ENCODE measurements at regions not wholly inside any gene's neighbourhood (a gene's known extent, or its start where the extent isn't known, plus 50 kb on each side); places are given as distances from the start of the nearest gene placed in this dataset.

DNA sequence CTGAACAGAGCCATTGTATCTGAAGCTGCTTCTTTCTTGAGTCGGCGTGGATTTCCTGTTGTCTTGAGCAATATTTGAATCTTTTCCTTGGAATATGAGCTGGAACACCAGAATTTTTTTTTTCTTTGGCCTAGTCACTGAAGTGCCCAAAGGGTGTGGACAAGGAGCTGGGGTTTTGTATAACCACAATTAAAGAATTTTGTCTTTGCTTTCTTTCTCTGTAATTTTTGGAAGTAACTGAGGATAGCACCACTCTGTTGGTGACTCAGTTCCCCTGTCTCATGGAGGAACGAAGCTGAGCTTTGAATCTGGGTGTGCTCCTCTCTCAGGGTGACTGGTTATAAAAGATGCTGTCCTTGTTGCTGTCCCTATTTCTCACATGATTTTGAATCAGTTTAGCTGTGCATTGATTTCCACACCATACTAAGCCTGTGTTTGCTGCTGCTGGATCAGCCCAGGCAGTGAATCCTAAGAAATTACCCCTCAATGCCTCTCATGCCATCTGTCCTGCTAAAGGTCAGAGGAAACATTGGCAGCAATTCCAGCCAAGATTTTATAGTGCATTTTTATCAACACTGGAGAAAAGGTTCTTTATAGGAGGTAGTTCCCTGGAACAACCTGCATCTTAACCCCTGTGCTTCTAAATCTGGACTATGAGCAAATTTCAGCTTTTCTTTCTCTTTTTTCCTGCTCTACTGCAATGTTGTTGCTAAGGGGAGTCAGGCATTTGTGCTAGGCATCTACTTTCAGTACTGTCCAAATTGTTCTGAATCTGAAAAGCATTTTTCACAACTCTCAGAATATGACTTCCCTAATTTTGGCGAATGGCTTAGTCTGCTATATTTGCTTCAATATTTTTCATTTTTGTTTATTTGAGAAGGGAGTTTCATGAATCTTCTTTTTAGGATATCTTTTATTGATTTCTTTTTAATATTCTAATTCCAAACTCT, 540.8 kb downstream of the SOX6 start:
- WGBS, 4 donors, result 64 to 78% (median 69%) methylated on average over 4 of the region's 4 CpGs
- H3K9me3 ChIP-seq, result peaks cover 0 to 14% (median 0%) of the 10 kb centered on the region in 12 donors
- H3K36me3 ChIP-seq, result no peaks in the 10 kb centered on the region
- ATAC-seq (peak in 1 of 4 donors; percentile 30), DNase-seq (no peak)
- no peaks in the 10 kb centered on the region for H3K27me3 ChIP-seq
- H3K4me1 ChIP-seq, result peaks cover 0 to 54% (median 45%) of the 10 kb centered on the region in 12 donors
- H3K27ac ChIP-seq, result peak overlapping the region in 9 of 12 donors; percentile 6 to 79 (median 31)
- no peak overlapping the region for H3K4me3 ChIP-seq
- intact Hi-C loops (cut with DNase I), result loop anchor here in 9 of 10 donors (2.0 to 10.0 kb wide), 10 partner anchors 43 to 792 kb away; no protein-coding TSS in a partner anchor
- TF ChIP-seq POLR2A (IDR thresholded peaks at IDR 0.05), result no peak
- TF ChIP-seq, protein P1, sequence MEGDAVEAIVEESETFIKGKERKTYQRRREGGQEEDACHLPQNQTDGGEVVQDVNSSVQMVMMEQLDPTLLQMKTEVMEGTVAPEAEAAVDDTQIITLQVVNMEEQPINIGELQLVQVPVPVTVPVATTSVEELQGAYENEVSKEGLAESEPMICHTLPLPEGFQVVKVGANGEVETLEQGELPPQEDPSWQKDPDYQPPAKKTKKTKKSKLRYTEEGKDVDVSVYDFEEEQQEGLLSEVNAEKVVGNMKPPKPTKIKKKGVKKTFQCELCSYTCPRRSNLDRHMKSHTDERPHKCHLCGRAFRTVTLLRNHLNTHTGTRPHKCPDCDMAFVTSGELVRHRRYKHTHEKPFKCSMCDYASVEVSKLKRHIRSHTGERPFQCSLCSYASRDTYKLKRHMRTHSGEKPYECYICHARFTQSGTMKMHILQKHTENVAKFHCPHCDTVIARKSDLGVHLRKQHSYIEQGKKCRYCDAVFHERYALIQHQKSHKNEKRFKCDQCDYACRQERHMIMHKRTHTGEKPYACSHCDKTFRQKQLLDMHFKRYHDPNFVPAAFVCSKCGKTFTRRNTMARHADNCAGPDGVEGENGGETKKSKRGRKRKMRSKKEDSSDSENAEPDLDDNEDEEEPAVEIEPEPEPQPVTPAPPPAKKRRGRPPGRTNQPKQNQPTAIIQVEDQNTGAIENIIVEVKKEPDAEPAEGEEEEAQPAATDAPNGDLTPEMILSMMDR (IDR thresholded peaks at IDR 0.05), result no peak

DNA sequence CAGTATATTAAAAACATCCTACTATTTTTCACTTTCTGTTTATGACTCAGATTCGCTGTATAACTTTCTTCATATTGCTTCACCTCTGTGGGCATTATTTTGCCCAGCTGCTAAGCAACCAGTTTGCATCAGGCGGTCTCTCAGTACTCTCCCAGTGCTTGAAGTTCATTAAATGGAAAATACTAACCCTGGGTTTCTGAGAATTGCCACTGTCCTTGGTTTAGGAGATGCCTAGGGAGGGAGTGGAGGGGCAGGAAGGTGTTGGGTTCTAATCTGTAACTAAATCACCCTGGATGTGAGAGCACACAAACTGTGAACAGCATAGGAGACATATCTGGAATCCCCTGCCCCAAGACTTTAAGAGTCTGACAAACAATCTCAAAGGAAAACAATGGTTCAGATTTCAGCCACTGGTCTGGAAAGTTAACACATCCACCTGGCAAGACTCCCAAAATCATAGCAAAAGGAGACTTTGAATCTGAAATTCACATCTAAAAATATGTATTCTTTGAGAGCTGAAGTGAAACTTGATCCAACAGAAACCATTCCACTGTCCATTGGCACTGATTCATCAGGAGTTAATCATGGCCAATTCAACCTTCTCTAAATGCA, 540.0 kb downstream of the SOX6 start:
- intact Hi-C loops (cut with DNase I), result loop anchor here in 9 of 10 donors (2.0 to 10.0 kb wide), 10 partner anchors 44 to 791 kb away; no protein-coding TSS in a partner anchor
- H3K36me3 ChIP-seq, result no peaks in the 10 kb centered on the region
- 43 to 58% (median 50%) methylated on average over 2 of the region's 2 CpGs for WGBS, 4 donors

DNA sequence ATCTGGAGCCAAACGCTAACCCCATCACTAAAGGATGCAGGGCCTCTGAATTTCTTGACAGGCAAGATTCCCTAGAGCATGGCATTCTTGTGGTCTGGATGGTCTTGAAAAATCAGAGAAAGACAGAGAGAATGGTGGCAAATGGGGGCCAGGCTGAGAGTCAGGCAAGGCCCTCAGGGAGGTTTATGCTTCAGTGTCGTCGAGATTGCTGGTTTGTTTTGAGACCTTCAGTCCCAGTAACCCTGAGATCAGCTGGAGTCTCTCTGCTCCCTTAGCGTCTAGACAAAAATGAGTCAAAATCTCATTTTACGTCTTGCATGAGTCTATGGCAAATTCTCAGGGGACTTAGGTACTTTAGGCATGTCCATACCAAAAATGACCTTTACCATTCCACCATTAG, 539.3 kb downstream of the SOX6 start:
- no peaks in the 10 kb centered on the region for H3K36me3 ChIP-seq
- WGBS, 4 donors, result 86 to 94% (median 89%) methylated on average over 5 of the region's 5 CpGs
- ATAC-seq, result peak in 1 of 4 donors; percentile 6
- H3K27me3 ChIP-seq, result no peaks in the 10 kb centered on the region
- peaks cover 0 to 16% (median 0%) of the 10 kb centered on the region in 12 donors for H3K9me3 ChIP-seq
- no peak for TF ChIP-seq POLR2A (IDR thresholded peaks at IDR 0.05)
- TF ChIP-seq, protein P1 (IDR thresholded peaks at IDR 0.05), result no peak
- H3K4me1 ChIP-seq, result peaks cover 0 to 54% (median 45%) of the 10 kb centered on the region in 12 donors
- DNase-seq, result no peak
- intact Hi-C loops (cut with DNase I), result loop anchor here in 9 of 10 donors (2.0 to 10.0 kb wide), 10 partner anchors 45 to 790 kb away; no protein-coding TSS in a partner anchor
- no peak overlapping the region for H3K4me3 ChIP-seq
- H3K27ac ChIP-seq, result peak overlapping the region in 6 of 12 donors; percentile 27 to 79 (median 54)

More for the DNA sequence above, 540.0 kb downstream of the SOX6 start:
- Histone ChIP-seq H3K9me3 (peaks cover 0 to 16% (median 0%) of the 10 kb centered on the region in 12 donors), H3K27ac (peak overlapping the region in 9 of 12 donors; percentile 12 to 79 (median 54)), H3K4me1 (peaks cover 0 to 54% (median 45%) of the 10 kb centered on the region in 12 donors), H3K27me3 (no peaks in the 10 kb centered on the region), H3K4me3 (no peak overlapping the region)
- ATAC-seq, result peak; percentile 40 to 79 (median 66)
- DNase-seq, result peak in 2 of 5 donors; percentile 23 to 41
- no peak for TF ChIP-seq POLR2A (IDR thresholded peaks at IDR 0.05)
- TF ChIP-seq, protein P1 (IDR thresholded peaks at IDR 0.05), result no peak
